ENCODE measurements at regions not wholly inside any gene's neighbourhood (a gene's known extent, or its start where the extent isn't known, plus 50 kb on each side); places are given as distances from the start of the nearest gene placed in this dataset.

DNA sequence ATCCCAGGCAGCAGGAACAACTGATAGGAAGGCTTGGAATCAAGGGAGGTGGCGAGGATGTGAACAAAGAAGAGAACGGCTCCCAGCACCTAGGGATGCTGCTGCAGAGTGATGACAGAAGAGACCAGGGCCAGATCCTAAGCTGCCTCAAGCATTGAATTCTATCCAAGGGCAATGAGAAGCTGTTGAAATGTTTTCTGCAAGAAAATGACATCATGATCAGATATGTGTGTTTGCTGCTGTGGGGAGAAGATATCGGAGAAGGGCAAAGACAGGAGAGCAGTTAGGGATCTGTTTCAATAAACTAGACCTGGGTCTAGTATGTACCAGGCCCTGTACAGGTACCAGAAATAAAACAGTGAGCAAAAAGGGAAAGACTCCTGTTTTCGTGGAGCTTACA lies 194.7 kb upstream of the RAB4A start:
- no peak overlapping the region for H3K4me3 ChIP-seq
- H3K27me3 ChIP-seq, result no peaks in the 10 kb centered on the region
- no peak for TF ChIP-seq POLR2A (IDR thresholded peaks at IDR 0.05)
- TF ChIP-seq, protein P1, sequence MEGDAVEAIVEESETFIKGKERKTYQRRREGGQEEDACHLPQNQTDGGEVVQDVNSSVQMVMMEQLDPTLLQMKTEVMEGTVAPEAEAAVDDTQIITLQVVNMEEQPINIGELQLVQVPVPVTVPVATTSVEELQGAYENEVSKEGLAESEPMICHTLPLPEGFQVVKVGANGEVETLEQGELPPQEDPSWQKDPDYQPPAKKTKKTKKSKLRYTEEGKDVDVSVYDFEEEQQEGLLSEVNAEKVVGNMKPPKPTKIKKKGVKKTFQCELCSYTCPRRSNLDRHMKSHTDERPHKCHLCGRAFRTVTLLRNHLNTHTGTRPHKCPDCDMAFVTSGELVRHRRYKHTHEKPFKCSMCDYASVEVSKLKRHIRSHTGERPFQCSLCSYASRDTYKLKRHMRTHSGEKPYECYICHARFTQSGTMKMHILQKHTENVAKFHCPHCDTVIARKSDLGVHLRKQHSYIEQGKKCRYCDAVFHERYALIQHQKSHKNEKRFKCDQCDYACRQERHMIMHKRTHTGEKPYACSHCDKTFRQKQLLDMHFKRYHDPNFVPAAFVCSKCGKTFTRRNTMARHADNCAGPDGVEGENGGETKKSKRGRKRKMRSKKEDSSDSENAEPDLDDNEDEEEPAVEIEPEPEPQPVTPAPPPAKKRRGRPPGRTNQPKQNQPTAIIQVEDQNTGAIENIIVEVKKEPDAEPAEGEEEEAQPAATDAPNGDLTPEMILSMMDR (IDR thresholded peaks at IDR 0.05), result no peak
- no peak for ATAC-seq
- H3K4me1 ChIP-seq, result peaks cover 0 to 6% (median 0%) of the 10 kb centered on the region in 12 donors
- intact Hi-C loops (cut with DNase I), result no loop called here
- WGBS, 4 donors, result 61 to 80% (median 72%) methylated on average over 4 of the region's 4 CpGs
- H3K36me3 ChIP-seq, result no peaks in the 10 kb centered on the region
- H3K27ac ChIP-seq, result no peak overlapping the region
- DNase-seq, result no peak
- no peaks in the 10 kb centered on the region for H3K9me3 ChIP-seq

DNA sequence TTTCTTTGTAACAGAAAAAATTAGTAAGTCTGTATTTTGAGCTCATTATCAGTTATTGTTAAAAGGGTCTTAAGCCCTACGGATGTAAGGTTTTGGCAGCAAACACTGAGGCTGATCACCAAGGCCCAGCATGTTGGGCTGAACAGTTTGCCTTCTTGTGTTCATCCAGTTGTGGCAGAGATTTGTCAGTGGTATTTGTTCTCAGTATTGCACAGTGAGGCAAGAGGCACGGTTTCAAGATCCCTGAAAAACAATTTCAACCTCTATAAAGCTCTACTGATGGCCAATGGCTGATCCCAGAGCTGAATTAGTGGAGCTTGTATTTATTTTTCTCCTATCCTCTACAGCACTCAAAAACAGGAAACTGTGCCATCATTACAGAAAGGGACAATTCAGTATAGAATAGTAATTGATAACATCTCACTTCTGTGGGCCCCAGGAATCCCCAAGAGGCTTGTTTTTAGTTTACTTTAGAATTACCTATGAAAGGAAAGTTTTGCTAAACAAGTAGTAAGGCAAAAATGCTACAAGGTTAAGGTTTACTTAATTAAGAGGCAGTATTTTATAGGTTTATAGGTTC lies 191.8 kb upstream of the RAB4A start:
- WGBS, 4 donors, result 69 to 82% (median 75%) methylated on average over 2 of the region's 2 CpGs
- Histone ChIP-seq H3K36me3 (no peaks in the 10 kb centered on the region), H3K4me3 (no peak overlapping the region), H3K27ac (no peak overlapping the region), H3K9me3 (peaks cover 0 to 26% (median 11%) of the 10 kb centered on the region in 12 donors), H3K4me1 (no peaks in the 10 kb centered on the region), H3K27me3 (no peaks in the 10 kb centered on the region)
- ATAC-seq (no peak), DNase-seq (no peak)
- intact Hi-C loops (cut with DNase I), result no loop called here
- no peak for TF ChIP-seq POLR2A (IDR thresholded peaks at IDR 0.05)
- TF ChIP-seq, protein P1 (IDR thresholded peaks at IDR 0.05), result no peak

DNA sequence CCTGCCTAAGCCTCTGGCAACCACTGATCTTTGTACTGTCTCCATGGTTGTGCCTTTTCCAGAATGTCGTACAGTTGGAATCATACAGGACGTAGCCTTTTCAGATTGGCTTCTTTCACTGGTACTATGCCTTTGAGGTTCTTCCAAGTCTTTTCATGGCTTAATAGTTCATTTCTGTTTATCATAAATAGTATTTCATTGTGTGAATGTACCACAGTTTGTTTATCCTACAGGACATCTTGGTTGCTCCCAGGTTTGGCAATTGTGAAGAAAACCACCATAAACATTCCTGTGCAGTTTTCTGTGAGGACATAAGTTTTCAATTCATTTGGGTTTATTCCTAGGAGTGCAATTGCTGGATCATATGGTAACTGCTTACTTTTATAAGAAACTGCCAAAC lies 190.6 kb upstream of the RAB4A start:
- TF ChIP-seq POLR2A (IDR thresholded peaks at IDR 0.05), result no peak
- TF ChIP-seq, protein P1 (IDR thresholded peaks at IDR 0.05), result no peak
- DNase-seq (no peak), ATAC-seq (no peak)
- no peaks in the 10 kb centered on the region for H3K4me1 ChIP-seq
- no peak overlapping the region for H3K27ac ChIP-seq
- no peaks in the 10 kb centered on the region for H3K36me3 ChIP-seq
- no peaks in the 10 kb centered on the region for H3K27me3 ChIP-seq
- H3K4me3 ChIP-seq, result no peak overlapping the region
- H3K9me3 ChIP-seq, result peaks cover 0 to 29% (median 11%) of the 10 kb centered on the region in 12 donors
- WGBS, 4 donors, result 91 to 97% (median 93%) methylated on average over 2 of the region's 2 CpGs
- intact Hi-C loops (cut with DNase I), result loop anchor here in 1 of 10 donors (10.0 kb wide), 1 partner anchor 144 kb away; no protein-coding TSS in a partner anchor

DNA sequence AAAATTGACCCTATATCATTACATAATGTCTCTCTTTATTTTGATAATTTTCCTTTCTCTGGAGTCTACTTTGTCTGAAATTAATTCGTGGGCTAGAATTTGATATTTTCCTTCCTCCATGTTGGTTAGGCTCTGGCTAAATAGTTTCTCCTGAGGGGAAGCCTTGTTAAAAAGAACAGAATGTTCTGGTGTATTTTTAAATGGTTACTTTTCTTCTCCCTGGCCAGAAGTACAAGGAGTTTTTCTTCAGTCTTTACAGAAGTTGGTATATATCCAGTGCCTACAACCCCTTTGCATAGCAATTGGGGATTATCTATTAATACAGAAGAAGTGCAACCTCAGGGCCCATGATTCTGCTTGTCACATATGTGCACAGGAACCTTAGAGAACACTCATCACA lies 185.6 kb upstream of the RAB4A start:
- intact Hi-C loops (cut with DNase I), result loop anchor here in 1 of 10 donors (10.0 kb wide), 1 partner anchor 140 kb away; no protein-coding TSS in a partner anchor

More for the DNA sequence above, 185.6 kb upstream of the RAB4A start:
- H3K27me3 ChIP-seq, result peaks cover 0 to 3% (median 0%) of the 10 kb centered on the region in 9 donors
- no peak overlapping the region for H3K27ac ChIP-seq
- 58 to 76% (median 60%) methylated on average over 1 of the region's 1 CpG for WGBS, 4 donors
- H3K9me3 ChIP-seq, result peaks cover 0 to 29% (median 11%) of the 10 kb centered on the region in 12 donors
- TF ChIP-seq POLR2A (IDR thresholded peaks at IDR 0.05), result no peak
- TF ChIP-seq, protein P1 (IDR thresholded peaks at IDR 0.05), result no peak
- DNase-seq, result no peak
- peaks cover 0 to 13% (median 0%) of the 10 kb centered on the region in 12 donors for H3K4me1 ChIP-seq
- no peak for ATAC-seq
- H3K36me3 ChIP-seq, result no peaks in the 10 kb centered on the region
- no peak overlapping the region for H3K4me3 ChIP-seq
